T-helper 17 cell (primary cell): ENCODE measurements at regions not wholly inside any gene's neighbourhood (a gene's known extent, or its start where the extent isn't known, plus 50 kb on each side); places are given as distances from the start of the nearest gene placed in this dataset.
"Not testable (repeated sequence)": the region's sequence is repeated elsewhere in the genome, so short reads cannot be mapped to it uniquely, and the experiment has no call there.

Experiments
- ATAC-seq: fragments of 150-1000 bp; cut with Tn5 transposase; 2 replicates; pipeline ENCODE4 v1.10.0; 2021; ENCODE audit warnings: mild to moderate bottlenecking, moderate library complexity
- DNase-seq, 3 donors: peaks; one replicate each; pipeline versions ENCODE4 v3.0.0 to v3.0.0-alpha.2; 2020 to 2021
- H3K9me3 ChIP-seq: one replicate; pipeline ENCODE4 v1.7.0; 2013; ENCODE audit warnings: low read length, mild to moderate bottlenecking; ENCODE audit not compliant: control insufficient read depth, poor library complexity, severe bottlenecking
- H3K27ac Mint-ChIP-seq: one replicate; pipeline ENCODE4 v1.8.0; 2022; ENCODE audit warnings: mild to moderate bottlenecking, moderate library complexity, mixed read lengths
- H3K27me3 Mint-ChIP-seq: one replicate; pipeline ENCODE4 v1.8.0; 2022; ENCODE audit warnings: mixed read lengths
- H3K36me3 Mint-ChIP-seq: one replicate; pipeline ENCODE4 v1.8.0; 2022; ENCODE audit warnings: low read depth, mixed read lengths
- H3K4me1 Mint-ChIP-seq: one replicate; pipeline ENCODE4 v1.8.0; 2022; ENCODE audit warnings: mild to moderate bottlenecking, mixed read lengths
- H3K4me3 Mint-ChIP-seq: one replicate; pipeline ENCODE4 v1.8.0; 2022; ENCODE audit warnings: mild to moderate bottlenecking, moderate library complexity, mixed read lengths

DNA sequence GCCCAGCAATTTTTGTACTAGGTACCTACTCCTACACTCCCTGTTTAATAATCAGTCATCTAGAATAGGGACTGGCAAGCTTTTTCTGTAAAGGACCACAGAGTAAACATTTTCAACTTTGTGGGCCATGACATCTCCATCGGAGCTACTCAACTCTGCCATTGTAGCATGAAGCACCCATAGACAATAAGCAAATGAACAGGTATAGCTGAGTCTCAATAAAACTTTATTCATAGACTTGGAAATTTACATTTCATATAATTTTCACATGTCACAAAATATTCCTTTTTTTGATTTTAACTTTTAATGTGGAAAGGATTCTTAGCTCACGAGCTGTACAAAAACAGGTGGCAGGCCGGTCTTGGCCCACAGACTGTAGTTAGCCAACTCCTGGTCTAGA lies 345.8 kb downstream of the SOX9 start:
- no peaks in the 10 kb centered on the region for H3K9me3 ChIP-seq
- peaks cover 5% of the 10 kb centered on the region for H3K27me3 Mint-ChIP-seq
- DNase-seq = no peak
- peaks cover 3% of the 10 kb centered on the region for H3K36me3 Mint-ChIP-seq
- H3K4me3 Mint-ChIP-seq = no peak overlapping the region
- no peak overlapping the region for H3K27ac Mint-ChIP-seq
- no peak for ATAC-seq
- peaks cover 2% of the 10 kb centered on the region for H3K4me1 Mint-ChIP-seq

- DNase-seq = no peak
Observed at GRCh38 chr17:72467841-72468653, 347.2 kb downstream of the SOX9 start.

GRCh38 chr17:72468841-72469240 lies 348.0 kb downstream of the SOX9 start:
- ATAC-seq (no peak), DNase-seq (no peak)
- H3K9me3 ChIP-seq = no peaks in the 10 kb centered on the region
- Mint-ChIP-seq H3K27me3 (peaks cover 16% of the 10 kb centered on the region), H3K4me3 (no peak overlapping the region), H3K27ac (no peak overlapping the region), H3K4me1 (no peaks in the 10 kb centered on the region), H3K36me3 (peaks cover 3% of the 10 kb centered on the region)

More at GRCh38 chr17:72467841-72468653, 347.2 kb downstream of the SOX9 start:
- no peak for ATAC-seq
- Mint-ChIP-seq H3K27ac (no peak overlapping the region), H3K27me3 (peaks cover 16% of the 10 kb centered on the region), H3K4me3 (no peak overlapping the region), H3K4me1 (no peaks in the 10 kb centered on the region), H3K36me3 (peaks cover 3% of the 10 kb centered on the region)
- no peaks in the 10 kb centered on the region for H3K9me3 ChIP-seq

DNA sequence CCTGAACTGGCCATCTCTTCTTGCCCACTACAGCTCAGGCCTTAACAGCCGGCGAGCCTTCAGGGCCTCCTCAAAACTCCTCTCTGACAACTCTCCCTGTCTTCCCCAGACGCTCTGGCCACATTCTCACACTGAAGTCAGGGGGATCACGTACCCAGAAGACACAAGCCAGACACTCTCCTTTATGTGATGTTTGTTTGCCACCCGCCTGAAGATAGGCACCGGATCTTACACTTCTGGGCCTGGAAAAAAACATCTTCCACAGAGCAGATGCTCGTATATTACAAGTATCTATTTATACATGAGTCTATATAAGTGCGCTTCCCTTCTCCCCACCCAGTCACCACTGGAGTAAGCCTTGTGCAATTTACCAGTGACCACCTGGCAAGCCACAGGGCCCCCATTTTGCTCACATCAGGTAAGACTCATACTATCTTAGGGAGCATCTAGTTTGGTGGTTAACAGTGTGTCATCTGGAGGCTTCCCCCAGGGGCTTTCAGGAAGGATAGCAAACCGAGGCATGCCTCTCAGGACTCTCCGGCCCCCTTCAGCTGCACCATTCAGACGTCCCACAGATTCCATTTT lies 349.4 kb downstream of the SOX9 start:
- H3K9me3 ChIP-seq = no peaks in the 10 kb centered on the region
- no peak overlapping the region for H3K4me3 Mint-ChIP-seq
- H3K4me1 Mint-ChIP-seq = no peaks in the 10 kb centered on the region
- peaks cover 3% of the 10 kb centered on the region for H3K36me3 Mint-ChIP-seq
- DNase-seq (no peak), ATAC-seq (no peak)
- peaks cover 11% of the 10 kb centered on the region for H3K27me3 Mint-ChIP-seq
- H3K27ac Mint-ChIP-seq = no peak overlapping the region

DNA sequence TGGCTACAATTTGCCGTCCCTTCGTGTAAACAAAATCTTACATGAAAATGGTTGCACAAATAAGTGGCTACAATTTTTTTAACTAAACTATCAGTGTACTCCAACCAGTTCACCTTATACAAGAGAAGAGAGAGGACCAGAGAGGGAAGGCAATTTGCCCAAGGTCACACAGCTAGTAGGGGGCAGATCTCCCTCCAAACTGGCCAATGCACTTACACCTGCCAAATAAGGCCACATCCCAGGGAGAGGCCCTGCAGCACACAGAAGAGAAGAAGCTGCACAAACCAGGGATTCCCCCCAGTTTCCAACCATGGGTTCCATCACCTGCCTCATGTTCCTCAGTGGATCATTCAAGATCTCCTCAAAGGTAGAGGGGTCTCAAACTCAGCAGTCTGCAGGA lies 349.9 kb downstream of the SOX9 start:
- Mint-ChIP-seq H3K4me3 (no peak overlapping the region), H3K27me3 (peaks cover 11% of the 10 kb centered on the region), H3K36me3 (no peaks in the 10 kb centered on the region), H3K27ac (no peak overlapping the region), H3K4me1 (no peaks in the 10 kb centered on the region)
- DNase-seq (no peak), ATAC-seq (no peak)
- H3K9me3 ChIP-seq = no peaks in the 10 kb centered on the region

- H3K27ac Mint-ChIP-seq = no peak overlapping the region
- no peaks in the 10 kb centered on the region for H3K4me1 Mint-ChIP-seq
- no peaks in the 10 kb centered on the region for H3K36me3 Mint-ChIP-seq
- H3K27me3 Mint-ChIP-seq = peaks cover 11% of the 10 kb centered on the region
- no peak for DNase-seq
- no peak overlapping the region for H3K4me3 Mint-ChIP-seq
- no peak for ATAC-seq
- H3K9me3 ChIP-seq = no peaks in the 10 kb centered on the region
Observed at GRCh38 chr17:72471296-72471695, 350.5 kb downstream of the SOX9 start.

- Mint-ChIP-seq H3K4me1 (no peaks in the 10 kb centered on the region), H3K27me3 (peaks cover 16% of the 10 kb centered on the region), H3K27ac (no peak overlapping the region), H3K36me3 (no peaks in the 10 kb centered on the region), H3K4me3 (no peak overlapping the region)
- ATAC-seq = no peak
- DNase-seq = no peak
- no peaks in the 10 kb centered on the region for H3K9me3 ChIP-seq
Observed at GRCh38 chr17:72472106-72472505, 351.3 kb downstream of the SOX9 start.

GRCh38 chr17:72472853-72473390 lies 352.1 kb downstream of the SOX9 start:
- ATAC-seq, H3K36me3 Mint-ChIP-seq: not testable (repeated sequence)
- peaks cover 24% of the 10 kb centered on the region for H3K27me3 Mint-ChIP-seq

DNA sequence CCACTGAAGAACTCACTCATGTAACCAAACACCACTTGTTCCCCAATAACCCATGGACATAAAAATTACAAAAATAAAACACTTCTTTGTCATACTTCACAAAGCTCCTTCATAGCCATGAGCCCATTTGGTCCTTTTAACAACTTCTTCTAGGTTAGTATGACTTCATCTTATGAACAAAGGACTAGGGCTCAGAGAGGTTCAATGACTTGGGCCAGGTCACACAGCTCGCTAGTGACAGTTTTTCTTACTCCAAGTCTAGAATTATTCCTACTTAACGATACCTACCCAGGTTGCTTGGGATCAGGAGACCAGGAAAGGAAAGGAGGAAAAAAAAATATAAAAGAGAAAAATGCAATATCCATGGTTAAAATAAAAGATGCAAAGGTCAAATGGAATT lies 353.4 kb downstream of the SOX9 start:
- no peak overlapping the region for H3K27ac Mint-ChIP-seq
- no peak overlapping the region for H3K4me3 Mint-ChIP-seq
- H3K36me3 Mint-ChIP-seq = no peaks in the 10 kb centered on the region
- H3K9me3 ChIP-seq = no peaks in the 10 kb centered on the region
- no peaks in the 10 kb centered on the region for H3K4me1 Mint-ChIP-seq
- peaks cover 31% of the 10 kb centered on the region for H3K27me3 Mint-ChIP-seq
- ATAC-seq (no peak), DNase-seq (no peak)

More at GRCh38 chr17:72472853-72473390, 352.1 kb downstream of the SOX9 start:
- not testable (repeated sequence) for DNase-seq, H3K4me3 Mint-ChIP-seq, H3K4me1 Mint-ChIP-seq, H3K27ac Mint-ChIP-seq, H3K9me3 ChIP-seq

GRCh38 chr17:72474719-72475477 lies 354.1 kb downstream of the SOX9 start:
- no peaks in the 10 kb centered on the region for H3K4me1 Mint-ChIP-seq
- no peak for DNase-seq
- H3K36me3 Mint-ChIP-seq = no peaks in the 10 kb centered on the region

DNA sequence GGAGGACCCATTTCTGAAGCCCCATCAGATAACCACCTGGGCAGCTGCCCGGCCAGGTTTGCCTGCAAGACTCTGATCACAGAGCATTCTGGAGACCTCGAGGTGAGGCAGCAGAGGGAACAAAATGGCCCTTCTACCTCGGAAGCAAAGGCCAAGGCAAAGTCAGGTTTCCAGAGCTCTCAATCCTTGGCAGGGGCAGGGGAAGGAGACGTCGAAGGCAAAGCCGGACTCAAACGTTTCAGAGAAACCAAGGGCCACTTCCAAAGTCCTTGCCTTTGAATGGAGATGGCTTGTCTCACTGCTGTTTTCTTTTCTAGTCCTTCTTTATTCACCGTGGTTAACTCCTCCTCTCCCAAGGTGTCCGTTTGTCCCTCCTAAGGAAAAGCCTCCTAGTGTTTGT lies 355.3 kb downstream of the SOX9 start:
- H3K36me3 Mint-ChIP-seq = no peaks in the 10 kb centered on the region
- no peak for DNase-seq
- no peaks in the 10 kb centered on the region for H3K4me1 Mint-ChIP-seq
- ATAC-seq = no peak
- H3K27ac Mint-ChIP-seq = no peak overlapping the region
- no peak overlapping the region for H3K4me3 Mint-ChIP-seq
- peaks cover 42% of the 10 kb centered on the region for H3K27me3 Mint-ChIP-seq
- H3K9me3 ChIP-seq = no peaks in the 10 kb centered on the region

More at GRCh38 chr17:72474719-72475477, 354.1 kb downstream of the SOX9 start:
- ATAC-seq = no peak
- no peak overlapping the region for H3K4me3 Mint-ChIP-seq
- H3K27ac Mint-ChIP-seq = no peak overlapping the region
- peaks cover 37% of the 10 kb centered on the region for H3K27me3 Mint-ChIP-seq
- H3K9me3 ChIP-seq = no peaks in the 10 kb centered on the region

DNA sequence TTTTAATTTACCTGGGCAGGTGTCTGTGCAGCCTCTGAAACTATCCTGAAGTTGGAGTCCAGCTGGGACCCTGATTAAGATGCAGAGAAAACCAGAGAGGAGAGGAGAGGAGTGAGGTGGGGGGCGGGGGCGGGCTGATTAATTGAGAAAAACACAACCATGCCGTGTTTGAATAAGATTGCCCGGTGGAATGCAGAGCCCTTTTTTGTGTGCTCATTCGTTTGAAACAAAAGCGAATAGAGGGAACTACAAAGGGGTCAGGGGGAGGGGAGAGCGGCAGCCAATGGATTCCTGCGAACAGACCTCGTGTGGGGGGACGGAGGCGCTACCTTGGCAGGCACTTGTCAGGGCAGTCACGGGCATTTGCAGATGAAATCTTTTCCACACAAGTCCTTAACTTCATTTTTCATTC lies 355.8 kb downstream of the SOX9 start:
- Mint-ChIP-seq H3K36me3 (no peaks in the 10 kb centered on the region), H3K27me3 (peaks cover 44% of the 10 kb centered on the region), H3K4me1 (no peaks in the 10 kb centered on the region), H3K4me3 (no peak overlapping the region), H3K27ac (no peak overlapping the region)
- ATAC-seq = no peak
- H3K9me3 ChIP-seq = no peaks in the 10 kb centered on the region
- no peak for DNase-seq

DNA sequence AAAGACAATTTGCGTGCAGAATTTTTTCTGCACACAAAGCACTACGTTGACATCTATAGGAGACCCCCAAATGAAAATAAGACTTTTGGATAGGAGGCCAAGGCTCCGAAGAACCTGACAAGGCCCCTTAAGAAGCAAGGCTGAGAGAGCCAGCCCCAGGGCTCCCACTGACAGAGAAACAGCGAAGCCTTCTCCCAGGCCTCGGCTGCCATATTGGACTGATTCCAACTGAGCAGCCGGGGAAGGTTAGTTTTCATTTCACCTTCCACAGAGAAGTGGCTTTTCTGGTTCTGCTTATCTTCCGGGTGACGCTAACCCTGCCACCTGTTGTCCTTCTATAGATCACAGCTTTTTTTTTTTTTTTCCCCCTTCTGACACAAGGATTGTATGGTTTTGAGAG lies 356.7 kb downstream of the SOX9 start:
- no peak for ATAC-seq
- DNase-seq = no peak
- no peaks in the 10 kb centered on the region for H3K36me3 Mint-ChIP-seq
- no peaks in the 10 kb centered on the region for H3K9me3 ChIP-seq
- H3K27me3 Mint-ChIP-seq = peaks cover 37% of the 10 kb centered on the region
- H3K4me1 Mint-ChIP-seq = no peaks in the 10 kb centered on the region
- no peak overlapping the region for H3K4me3 Mint-ChIP-seq
- no peak overlapping the region for H3K27ac Mint-ChIP-seq
